Caco-2 (cell line): ENCODE measurements at regions not wholly inside any gene's neighbourhood (a gene's known extent, or its start where the extent isn't known, plus 50 kb on each side); places are given as distances from the start of the nearest gene placed in this dataset.
"Not testable (repeated sequence)": the region's sequence is repeated elsewhere in the genome, so short reads cannot be mapped to it uniquely, and the experiment has no call there.

Experiments used
- BruUV-seq: library from RNA; stranded (reverse); fragments of 400-500 nt; replicated peaks from 2 replicates; lab custom pipeline; 2021; lab: Mats Ljungman, UMichigan
- CTCF ChIA-PET: fragments of 300-600 bp; sonication (Branson Sonifier 250); formaldehyde crosslinking; loops from one replicate; lab custom pipeline; 2022; ENCODE audit warnings: antibody characterized with exemption; lab: Charles Lee
- POLR2A ChIA-PET: fragments of 300-600 bp; sonication (Branson Sonifier 250); formaldehyde crosslinking; loops from one replicate; lab custom pipeline; 2022; ENCODE audit warnings: antibody characterized with exemption; lab: Charles Lee
- DNase-seq, 2 experiments: peaks; one replicate each; pipeline versions ENCODE4 v3.0.0 to v3.0.0-alpha.2; 2020 to 2022
- H3K27me3 ChIP-seq: replicated peaks from 2 replicates; pipeline ENCODE4 v1.6.0; 2011; ENCODE audit warnings: low read length; ENCODE audit not compliant: control insufficient read depth, insufficient read depth
- H3K36me3 ChIP-seq: 2 replicates; pipeline ENCODE4 v1.5.1; 2011; ENCODE audit warnings: low read length; ENCODE audit not compliant: control insufficient read depth, insufficient read depth
- H3K4me1 ChIP-seq: fragments of 250-450 bp; sonication (Bioruptor Pico); 2 replicates; pipeline ENCODE4 v1.5.1; 2020; ENCODE audit warnings: mild to moderate bottlenecking
- H3K4me3 ChIP-seq: 2 replicates; pipeline ENCODE4 v1.5.1; 2011; ENCODE audit warnings: low read depth, mild to moderate bottlenecking, control low read depth, low read length
- H3K9me3 ChIP-seq: fragments of 250-450 bp; sonication (Bioruptor Pico); 2 replicates; pipeline ENCODE4 v1.5.1; 2020; ENCODE audit warnings: mild to moderate bottlenecking, moderate library complexity
- H3K27ac Mint-ChIP-seq: one replicate; pipeline ENCODE4 v1.8.0; 2022; ENCODE audit warnings: mixed read lengths; ENCODE audit not compliant: unreplicated experiment
- H3K27me3 Mint-ChIP-seq: one replicate; pipeline ENCODE4 v1.8.0; 2022; ENCODE audit warnings: mixed read lengths; ENCODE audit not compliant: insufficient read depth, unreplicated experiment
- H3K36me3 Mint-ChIP-seq: one replicate; pipeline ENCODE4 v1.8.0; 2022; ENCODE audit warnings: mild to moderate bottlenecking, mixed read lengths; ENCODE audit not compliant: insufficient read depth, unreplicated experiment
- H3K4me1 Mint-ChIP-seq: one replicate; pipeline ENCODE4 v1.8.0; 2022; ENCODE audit warnings: low read depth, mixed read lengths; ENCODE audit not compliant: unreplicated experiment
- H3K4me3 Mint-ChIP-seq: one replicate; pipeline ENCODE4 v1.8.0; 2022; ENCODE audit warnings: mild to moderate bottlenecking, moderate library complexity, mixed read lengths; ENCODE audit not compliant: unreplicated experiment
- H3K9me3 Mint-ChIP-seq: one replicate; pipeline ENCODE4 v1.8.0; 2022; ENCODE audit warnings: mixed read lengths; ENCODE audit not compliant: unreplicated experiment
- CTCF ChIP-seq, 2 experiments: fragments of 200-600 bp in 1 of 2; IDR thresholded peaks; 1 replicate in 1 of 2; 2 replicates in 1 of 2; pipeline versions ENCODE4 v1.5.1 to v1.8.0; 2011 to 2022; ENCODE audit warnings: antibody characterized with exemption in 1 of 2, control low read depth in 1 of 2, inconsistent platforms in 1 of 2, low read depth in 1 of 2, low read length in 1 of 2, mild to moderate bottlenecking in 1 of 2, moderate library complexity in 1 of 2; ENCODE audit not compliant: insufficient read depth in 1 of 2, severe bottlenecking in 1 of 2, unreplicated experiment in 1 of 2
- intact Hi-C: fragments of 100-400 bp; cut with micrococcal nuclease; formaldehyde crosslinking; loops from one replicate; pipeline ENCODE4 v1.10.0; 2022; ENCODE audit not compliant: unreplicated experiment

DNA sequence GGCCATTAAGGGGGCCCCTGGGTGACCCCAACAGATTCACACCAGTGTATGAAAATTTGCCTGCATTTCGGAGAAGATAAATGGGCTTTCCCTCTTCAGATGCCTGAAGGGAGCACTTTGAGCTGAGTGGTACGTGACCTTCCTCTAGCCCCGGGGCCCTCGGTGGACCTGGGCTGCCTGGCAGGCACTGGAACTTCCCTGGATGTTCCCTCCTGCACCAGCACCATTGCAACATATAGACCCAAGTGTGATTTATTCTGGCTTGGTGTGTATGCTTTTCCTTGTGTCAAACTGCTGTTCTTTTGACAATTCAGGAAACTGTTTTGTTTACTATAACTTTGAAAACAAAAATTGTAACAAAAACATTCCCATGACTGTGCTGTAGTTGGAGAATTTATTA lies 93.8 kb downstream of the TNFRSF13B start:
- DNase-seq: no peak
- Histone ChIP-seq H3K4me3 (no peak overlapping the region), H3K36me3 (no peaks in the 10 kb centered on the region), H3K4me1 (no peaks in the 10 kb centered on the region; the same call in 1 of the 2 replicates), H3K9me3 (peaks cover 9% of the 10 kb centered on the region), H3K27me3 (no peaks in the 10 kb centered on the region)
- Mint-ChIP-seq H3K4me3 (no peak overlapping the region), H3K27ac (no peak overlapping the region), H3K9me3 (peaks cover 20% of the 10 kb centered on the region), H3K36me3 (no peaks in the 10 kb centered on the region), H3K27me3 (peaks cover 5% of the 10 kb centered on the region), H3K4me1 (no peaks in the 10 kb centered on the region)
- ChIA-PET CTCF (no interaction called here), POLR2A (no interaction called here)
- no TSS peak for BruUV-seq
- no peak for TF ChIP-seq CTCF (IDR thresholded peaks at IDR 0.05; ENCODE audit: insufficient read depth in 1 of 2, low read depth in 1 of 2, low read length in 1 of 2, severe bottlenecking in 1 of 2, unreplicated experiment in 1 of 2)
- intact Hi-C loops: no loop called here

DNA sequence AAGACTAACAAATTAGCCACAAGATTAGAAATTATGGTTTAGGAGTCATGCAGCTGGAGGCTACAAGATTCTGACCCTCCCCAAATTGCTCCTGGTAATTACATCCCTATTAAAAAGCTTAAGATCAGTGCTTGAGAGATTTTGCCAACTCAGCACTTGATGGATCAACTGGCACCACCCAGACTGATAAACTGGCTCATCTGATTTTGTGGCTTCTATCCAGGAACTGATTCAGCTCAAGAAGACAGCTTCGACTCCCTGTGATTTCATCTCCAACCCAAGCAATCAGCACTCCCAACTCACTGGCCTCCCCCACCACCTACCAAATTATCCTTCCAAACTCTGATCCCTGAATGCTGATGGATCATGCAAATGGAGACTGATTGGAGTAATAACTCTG lies 94.8 kb downstream of the TNFRSF13B start:
- CTCF ChIA-PET: no interaction called here
- Mint-ChIP-seq H3K9me3 (peaks cover 20% of the 10 kb centered on the region), H3K27ac (no peak overlapping the region), H3K4me3 (no peak overlapping the region), H3K36me3 (no peaks in the 10 kb centered on the region), H3K27me3 (peaks cover 5% of the 10 kb centered on the region), H3K4me1 (no peaks in the 10 kb centered on the region)
- TF ChIP-seq CTCF (IDR thresholded peaks at IDR 0.05; ENCODE audit: insufficient read depth in 1 of 2, low read depth in 1 of 2, low read length in 1 of 2, severe bottlenecking in 1 of 2, unreplicated experiment in 1 of 2): no peak
- no peaks in the 10 kb centered on the region for H3K36me3 ChIP-seq
- DNase-seq: no peak
- BruUV-seq: no TSS peak
- H3K4me1 ChIP-seq: no peaks in the 10 kb centered on the region; the same call in 1 of the 2 replicates
- no peaks in the 10 kb centered on the region for H3K27me3 ChIP-seq
- intact Hi-C loops: no loop called here
- POLR2A ChIA-PET: no interaction called here
- H3K4me3 ChIP-seq: no peak overlapping the region
- H3K9me3 ChIP-seq: peaks cover 9% of the 10 kb centered on the region

DNA sequence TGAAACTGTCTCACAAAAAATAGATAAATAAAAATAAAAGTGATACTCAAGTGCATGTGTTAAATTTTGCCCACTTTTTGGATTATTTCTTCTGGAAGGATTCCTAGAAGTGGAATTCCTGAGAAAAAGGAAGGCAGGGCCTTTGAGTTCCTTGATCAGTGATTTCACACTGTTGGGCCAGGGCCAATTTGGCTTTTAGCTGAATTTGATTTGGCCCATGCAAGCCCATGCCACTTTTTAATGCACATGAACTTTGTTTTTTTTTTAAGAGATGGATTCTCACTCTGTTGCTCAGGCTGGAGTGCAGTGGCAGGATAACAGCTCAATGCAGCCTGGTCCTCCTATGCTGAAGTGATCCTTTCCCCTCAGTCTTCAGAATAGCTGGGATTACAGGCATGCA lies 96.3 kb downstream of the TNFRSF13B start:
- intact Hi-C loops: no loop called here
- TF ChIP-seq CTCF (IDR thresholded peaks at IDR 0.05; ENCODE audit: insufficient read depth in 1 of 2, low read depth in 1 of 2, low read length in 1 of 2, severe bottlenecking in 1 of 2, unreplicated experiment in 1 of 2): no peak
- H3K27ac Mint-ChIP-seq: no peak overlapping the region

GRCh38 chr17:16874216-16874615 lies 97.7 kb downstream of the TNFRSF13B start:
- H3K4me1 Mint-ChIP-seq, H3K27me3 ChIP-seq, BruUV-seq, CTCF ChIA-PET, H3K36me3 ChIP-seq, H3K27ac Mint-ChIP-seq, H3K36me3 Mint-ChIP-seq, DNase-seq, H3K4me3 ChIP-seq, intact Hi-C loops, H3K9me3 ChIP-seq, H3K4me1 ChIP-seq, POLR2A ChIA-PET, H3K27me3 Mint-ChIP-seq, H3K4me3 Mint-ChIP-seq: not testable (repeated sequence)
- peaks cover 20% of the 10 kb centered on the region for H3K9me3 Mint-ChIP-seq

More for the DNA sequence above, 96.3 kb downstream of the TNFRSF13B start:
- Histone ChIP-seq H3K9me3 (peaks cover 9% of the 10 kb centered on the region), H3K27me3 (no peaks in the 10 kb centered on the region), H3K4me3 (no peak overlapping the region), H3K36me3 (no peaks in the 10 kb centered on the region), H3K4me1 (no peaks in the 10 kb centered on the region; the same call in 1 of the 2 replicates)
- no peaks in the 10 kb centered on the region for H3K36me3 Mint-ChIP-seq
- BruUV-seq: no TSS peak
- no peaks in the 10 kb centered on the region for H3K4me1 Mint-ChIP-seq
- H3K4me3 Mint-ChIP-seq: no peak overlapping the region
- no peak for DNase-seq
- ChIA-PET POLR2A (no interaction called here), CTCF (no interaction called here)
- H3K27me3 Mint-ChIP-seq: peaks cover 5% of the 10 kb centered on the region
- peaks cover 20% of the 10 kb centered on the region for H3K9me3 Mint-ChIP-seq
